HEK293T (cell line): ENCODE measurements at regions not wholly inside any gene's neighbourhood (a gene's known extent, or its start where the extent isn't known, plus 50 kb on each side); places are given as distances from the start of the nearest gene placed in this dataset.

Experiments
- CTCF ChIA-PET: fragments of 350-600 bp; formaldehyde crosslinking; extraction: SDS; loops from one replicate; lab custom pipeline; 2021; ENCODE audit warnings: antibody characterized with exemption, inconsistent platforms; lab: Yijun Ruan, JAX
- POLR2A ChIA-PET: fragments of 350-600 bp; formaldehyde crosslinking; extraction: SDS; loops from one replicate; lab custom pipeline; 2020; ENCODE audit warnings: antibody characterized with exemption, inconsistent platforms; lab: Yijun Ruan, JAX
- DNase-seq: peaks from one replicate; pipeline ENCODE4 v3.0.0; 2012; ENCODE audit warnings: mixed read lengths; ENCODE audit errors: extremely low spot score
- ARNT ChIP-seq: fragments of 450-650 bp; IDR thresholded peaks from 2 replicates; pipeline ENCODE4 v1.6.1; 2017; ENCODE audit warnings: mild to moderate bottlenecking
- BHLHE40 ChIP-seq: fragments of 450-650 bp; IDR thresholded peaks from 2 replicates; pipeline ENCODE4 v1.6.1; 2016; ENCODE audit warnings: mild to moderate bottlenecking, moderate library complexity, borderline replicate concordance
- CTBP1 ChIP-seq: fragments of 450-650 bp; IDR thresholded peaks from 2 replicates; pipeline ENCODE4 v1.6.1; 2016; ENCODE audit warnings: borderline replicate concordance
- ELF4 ChIP-seq: fragments of 450-650 bp; IDR thresholded peaks from 2 replicates; pipeline ENCODE4 v1.6.1; 2017; ENCODE audit warnings: antibody characterized with exemption
- FOXA1 ChIP-seq: fragments of 450-650 bp; IDR thresholded peaks from 2 replicates; pipeline ENCODE4 v1.6.1; 2016; ENCODE audit warnings: mild to moderate bottlenecking
- FOXK2 ChIP-seq: fragments of 450-650 bp; IDR thresholded peaks from 2 replicates; pipeline ENCODE4 v1.6.1; 2016; ENCODE audit warnings: mild to moderate bottlenecking
- FOXM1 ChIP-seq: fragments of 450-650 bp; IDR thresholded peaks from 2 replicates; pipeline ENCODE4 v1.6.1; 2017; ENCODE audit warnings: mild to moderate bottlenecking, borderline replicate concordance
- HDGF ChIP-seq: fragments of 450-650 bp; IDR thresholded peaks from 2 replicates; pipeline ENCODE4 v1.6.1; 2017; ENCODE audit warnings: antibody characterized with exemption, borderline replicate concordance
- L3MBTL2 ChIP-seq: fragments of 450-650 bp; conservative IDR thresholded peaks from 2 replicates; pipeline ENCODE4 v1.6.1; 2016; ENCODE audit warnings: mild to moderate bottlenecking
- LEF1 ChIP-seq: fragments of 450-650 bp; IDR thresholded peaks from 2 replicates; pipeline ENCODE4 v1.6.1; 2017; ENCODE audit warnings: mild to moderate bottlenecking, borderline replicate concordance
- NFRKB ChIP-seq: fragments of 450-650 bp; IDR thresholded peaks from 2 replicates; pipeline ENCODE4 v1.6.1; 2016; ENCODE audit warnings: mild to moderate bottlenecking, moderate library complexity
- PKNOX1 ChIP-seq: fragments of 450-650 bp; IDR thresholded peaks from 2 replicates; pipeline ENCODE4 v1.6.1; 2016
- SP1 ChIP-seq: fragments of 450-650 bp; IDR thresholded peaks from 2 replicates; pipeline ENCODE4 v1.6.1; 2017
- SUZ12 ChIP-seq: fragments of 450-650 bp; IDR thresholded peaks from 2 replicates; pipeline ENCODE4 v1.6.1; 2016; ENCODE audit warnings: mild to moderate bottlenecking
- TARDBP ChIP-seq: fragments of 450-650 bp; IDR thresholded peaks from 2 replicates; pipeline ENCODE4 v1.6.1; 2016
- ZNF384 ChIP-seq: fragments of 450-650 bp; IDR thresholded peaks from 2 replicates; pipeline ENCODE4 v1.6.1; 2016

DNA sequence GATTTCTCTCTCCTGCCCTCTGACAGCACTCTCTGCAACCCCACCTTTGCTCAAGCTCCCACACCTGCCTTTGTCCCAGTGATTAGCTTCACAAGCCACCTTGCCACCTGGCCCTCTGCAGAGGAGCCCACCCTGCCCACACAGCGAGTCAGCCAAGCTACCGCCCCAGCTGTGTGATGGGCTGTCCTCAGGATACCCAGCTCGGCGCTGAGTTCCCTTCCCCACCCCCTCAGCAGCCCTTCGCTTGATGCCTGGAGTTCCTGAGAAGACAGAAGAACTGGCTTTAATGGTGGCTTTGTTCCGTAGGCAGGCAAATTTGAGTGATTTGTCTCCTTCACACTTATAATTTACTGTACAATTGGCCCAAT, 266.4 kb downstream of the CBLN1 start:
- no peak for DNase-seq
- TF ChIP-seq PKNOX1 (no peak), L3MBTL2 (no peak), SP1 (no peak), ELF4 (no peak), SUZ12 (no peak), FOXA1 (no peak), ZNF384 (no peak), BHLHE40 (no peak)
- ChIA-PET POLR2A (no interaction called here), CTCF (no interaction called here)

DNA sequence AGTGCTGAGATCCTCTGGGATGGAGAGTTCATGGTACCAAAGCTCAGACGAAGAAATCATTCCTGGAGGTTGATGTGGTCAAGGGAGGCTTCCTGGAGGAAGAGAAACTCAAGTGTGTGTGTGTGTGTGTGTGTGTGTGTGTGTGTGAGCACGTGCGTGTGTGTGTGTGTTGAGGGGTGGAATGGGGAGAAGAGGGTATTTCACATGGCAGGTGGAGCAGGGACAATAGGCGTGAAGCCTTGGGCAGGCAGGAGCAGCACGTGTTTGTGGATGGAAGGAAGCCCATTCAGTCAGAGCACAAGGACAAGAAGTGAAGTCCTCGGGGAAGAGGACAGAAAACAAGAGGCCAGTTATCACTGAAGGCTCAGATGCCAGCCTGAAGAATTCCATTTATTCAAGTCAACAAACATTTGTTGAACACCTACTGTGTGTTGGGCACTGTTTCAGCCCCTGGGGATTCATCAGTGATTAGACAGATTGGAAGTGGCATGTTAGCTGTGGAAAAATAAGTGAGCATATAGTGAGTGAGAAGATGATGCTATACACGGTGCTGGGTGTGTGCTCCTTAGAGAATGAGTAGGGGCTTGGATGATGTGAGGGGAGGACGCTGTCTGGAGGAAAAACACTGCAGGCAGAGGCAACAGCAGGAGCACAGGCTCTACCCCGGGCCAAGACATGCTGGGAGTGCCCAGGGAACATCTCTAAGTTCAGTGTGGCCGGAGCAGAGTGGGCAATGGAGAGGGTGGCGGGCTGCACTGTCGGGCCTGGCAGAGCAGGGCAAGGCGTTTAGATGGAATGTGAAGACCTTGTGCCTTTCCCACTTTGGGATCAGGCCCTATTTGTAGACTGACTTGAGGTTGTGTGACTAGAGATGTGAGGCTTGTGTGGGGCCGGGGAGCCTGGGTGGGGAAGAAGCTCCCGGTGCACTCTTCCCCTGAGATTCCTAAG, 267.1 kb downstream of the CBLN1 start:
- DNase-seq, result no peak
- ChIA-PET POLR2A (no interaction called here), CTCF (interaction anchor here (0.6 kb wide), 1 partner anchor 14 kb away, joined by 3 read pairs; no protein-coding TSS in a partner anchor)
- TF ChIP-seq ELF4, result no peak
- no peak for TF ChIP-seq TARDBP
- TF ChIP-seq L3MBTL2, result no peak
- TF ChIP-seq FOXK2, result no peak
- TF ChIP-seq PKNOX1, result no peak
- no peak for TF ChIP-seq NFRKB
- no peak for TF ChIP-seq HDGF
- no peak for TF ChIP-seq ARNT
- TF ChIP-seq LEF1, result no peak
- TF ChIP-seq FOXM1, result no peak
- TF ChIP-seq ZNF384, result no peak

- POLR2A ChIA-PET, result no interaction called here
- CTCF ChIA-PET, result interaction anchor here (0.6 kb wide), 1 partner anchor 13 kb away, joined by 3 read pairs; no protein-coding TSS in a partner anchor
Measured at GRCh38 chr16:49013727-49014080, 267.9 kb downstream of the CBLN1 start.

GRCh38 chr16:49012961-49013726, 268.5 kb downstream of the CBLN1 start:
- ChIA-PET POLR2A (no interaction called here), CTCF (no interaction called here)
- TF ChIP-seq CTBP1 (no peak), ELF4 (no peak), ARNT (no peak), L3MBTL2 (no peak), BHLHE40 (no peak)
- no peak for DNase-seq

More at GRCh38 chr16:49013727-49014080, 267.9 kb downstream of the CBLN1 start:
- no peak for DNase-seq
- TF ChIP-seq FOXA1, result no peak
- no peak for TF ChIP-seq NFRKB
- TF ChIP-seq CTBP1, result no peak
- no peak for TF ChIP-seq BHLHE40
- no peak for TF ChIP-seq L3MBTL2
- TF ChIP-seq PKNOX1, result no peak
- no peak for TF ChIP-seq SP1
- TF ChIP-seq SUZ12, result no peak
- no peak for TF ChIP-seq ZNF384
- no peak for TF ChIP-seq ARNT
- no peak for TF ChIP-seq HDGF
- no peak for TF ChIP-seq FOXM1
- no peak for TF ChIP-seq TARDBP
- TF ChIP-seq LEF1, result no peak
- TF ChIP-seq ELF4, result no peak
- TF ChIP-seq FOXK2, result no peak

DNA sequence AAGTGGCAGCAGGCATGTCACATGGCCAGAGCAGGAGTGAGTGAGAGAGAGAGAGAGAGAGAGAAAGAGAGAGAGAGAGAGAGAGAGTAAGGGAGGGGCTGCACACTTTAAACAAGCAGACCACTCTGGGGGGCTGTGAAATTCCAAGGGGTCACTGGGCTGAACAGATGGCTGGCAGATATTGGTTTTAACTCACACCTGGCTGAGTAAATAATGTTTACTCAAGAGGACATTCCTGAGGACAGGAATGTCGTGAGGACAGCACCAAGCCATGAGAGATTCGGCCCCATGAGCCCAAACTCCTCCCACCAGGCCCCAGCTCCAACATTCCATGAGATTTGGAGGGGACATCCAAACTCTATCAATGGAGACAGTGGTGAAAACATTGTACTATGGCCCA, 269.7 kb downstream of the CBLN1 start:
- CTCF ChIA-PET, result no interaction called here
- DNase-seq, result no peak
- POLR2A ChIA-PET, result no interaction called here
- no peak for TF ChIP-seq FOXA1
- TF ChIP-seq ARNT, result no peak
- TF ChIP-seq FOXK2, result no peak

DNA sequence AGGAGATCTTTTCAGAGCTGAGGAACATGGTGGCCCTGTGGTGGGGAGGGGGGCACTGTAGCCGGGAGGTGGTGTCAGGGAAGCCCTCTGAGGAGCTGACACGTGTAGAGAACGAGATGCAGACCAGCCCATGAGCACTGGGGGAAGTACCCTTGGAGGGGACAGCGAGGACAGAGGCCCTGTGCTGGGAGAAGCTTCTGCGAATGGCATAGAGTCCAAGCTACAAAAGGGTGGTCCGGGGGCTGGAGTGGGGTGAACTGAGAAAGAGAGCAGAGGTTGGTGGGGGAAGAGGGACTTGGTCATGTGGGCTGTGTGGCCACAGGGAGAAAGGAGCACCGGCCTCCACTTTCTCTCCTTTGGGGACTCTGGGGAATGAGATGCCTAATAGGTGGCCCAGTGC, 270.8 kb downstream of the CBLN1 start:
- no peak for DNase-seq
- TF ChIP-seq SP1 (no peak), ARNT (no peak), FOXK2 (no peak), NFRKB (no peak), LEF1 (no peak)
- ChIA-PET POLR2A (no interaction called here), CTCF (no interaction called here)

GRCh38 chr16:49010396-49010795, 271.2 kb downstream of the CBLN1 start:
- TF ChIP-seq NFRKB (no peak), BHLHE40 (no peak), ZNF384 (no peak), SP1 (no peak), ARNT (no peak), TARDBP (no peak), CTBP1 (no peak), FOXK2 (no peak), FOXA1 (no peak), SUZ12 (no peak), FOXM1 (no peak), HDGF (no peak), L3MBTL2 (no peak), LEF1 (no peak), PKNOX1 (no peak), ELF4 (no peak)
- CTCF ChIA-PET, result no interaction called here
- POLR2A ChIA-PET, result no interaction called here
- DNase-seq, result no peak
